ENCODE measurements at regions not wholly inside any gene's neighbourhood (a gene's known extent, or its start where the extent isn't known, plus 50 kb on each side); places are given as distances from the start of the nearest gene placed in this dataset.

- TF ChIP-seq GATA3 (IDR thresholded peaks at IDR 0.05; ENCODE audit: low read depth, low read length) (no peak), GATA2 (IDR thresholded peaks at IDR 0.05; ENCODE audit: low read depth, low read length) (no peak)
Observed at GRCh38 chr13:48790199-48790598, 136.5 kb downstream of the CYSLTR2 start.

- TF ChIP-seq GATA2 (IDR thresholded peaks at IDR 0.05; ENCODE audit: low read depth, low read length) (no peak), GATA3 (IDR thresholded peaks at IDR 0.05; ENCODE audit: low read depth, low read length) (no peak)
Observed at GRCh38 chr13:48790966-48791365, 137.2 kb downstream of the CYSLTR2 start.

- no peak for TF ChIP-seq GATA3 (IDR thresholded peaks at IDR 0.05; ENCODE audit: low read depth, low read length)
- no peak for TF ChIP-seq GATA2 (IDR thresholded peaks at IDR 0.05; ENCODE audit: low read depth, low read length)
Observed at GRCh38 chr13:48797127-48797526, 143.4 kb downstream of the CYSLTR2 start.

- TF ChIP-seq GATA2 (IDR thresholded peaks at IDR 0.05; ENCODE audit: low read depth, low read length) (no peak), GATA3 (IDR thresholded peaks at IDR 0.05; ENCODE audit: low read depth, low read length) (no peak)
Observed at GRCh38 chr13:48797761-48798160, 144.0 kb downstream of the CYSLTR2 start.

- TF ChIP-seq GATA3 (IDR thresholded peaks at IDR 0.05; ENCODE audit: low read depth, low read length) (no peak), GATA2 (IDR thresholded peaks at IDR 0.05; ENCODE audit: low read depth, low read length) (no peak)
Observed at GRCh38 chr13:48798180-48798579, 144.5 kb downstream of the CYSLTR2 start.

- no peak for TF ChIP-seq GATA3 (IDR thresholded peaks at IDR 0.05; ENCODE audit: low read depth, low read length)
- no peak for TF ChIP-seq GATA2 (IDR thresholded peaks at IDR 0.05; ENCODE audit: low read depth, low read length)
Observed at GRCh38 chr13:48801255-48801654, 147.5 kb downstream of the CYSLTR2 start.

- TF ChIP-seq GATA3 (IDR thresholded peaks at IDR 0.05; ENCODE audit: low read depth, low read length) (no peak), GATA2 (IDR thresholded peaks at IDR 0.05; ENCODE audit: low read depth, low read length) (no peak)
Observed at GRCh38 chr13:48804821-48805601, 151.3 kb downstream of the CYSLTR2 start.

GRCh38 chr13:48806522-48806921, 152.8 kb downstream of the CYSLTR2 start:
- TF ChIP-seq GATA3 (IDR thresholded peaks at IDR 0.05; ENCODE audit: low read depth, low read length) (no peak), GATA2 (IDR thresholded peaks at IDR 0.05; ENCODE audit: low read depth, low read length) (no peak)

GRCh38 chr13:48808683-48809082, 155.0 kb downstream of the CYSLTR2 start:
- TF ChIP-seq GATA3 (IDR thresholded peaks at IDR 0.05; ENCODE audit: low read depth, low read length), result no peak
- TF ChIP-seq GATA2 (IDR thresholded peaks at IDR 0.05; ENCODE audit: low read depth, low read length), result no peak

- no peak for TF ChIP-seq GATA3 (IDR thresholded peaks at IDR 0.05; ENCODE audit: low read depth, low read length)
- no peak for TF ChIP-seq GATA2 (IDR thresholded peaks at IDR 0.05; ENCODE audit: low read depth, low read length)
Observed at GRCh38 chr13:48810013-48810412, 156.3 kb downstream of the CYSLTR2 start.

GRCh38 chr13:48813518-48813917, 159.8 kb downstream of the CYSLTR2 start:
- TF ChIP-seq GATA2 (IDR thresholded peaks at IDR 0.05; ENCODE audit: low read depth, low read length) (no peak), GATA3 (IDR thresholded peaks at IDR 0.05; ENCODE audit: low read depth, low read length) (no peak)

GRCh38 chr13:48816700-48817099, 159.0 kb upstream of the FNDC3A start:
- TF ChIP-seq GATA3 (IDR thresholded peaks at IDR 0.05; ENCODE audit: low read depth, low read length) (no peak), GATA2 (IDR thresholded peaks at IDR 0.05; ENCODE audit: low read depth, low read length) (peak; percentile 19; the same call in 1 of the 2 replicates)

- TF ChIP-seq GATA2 (IDR thresholded peaks at IDR 0.05; ENCODE audit: low read depth, low read length) (no peak), GATA3 (IDR thresholded peaks at IDR 0.05; ENCODE audit: low read depth, low read length) (no peak)
Observed at GRCh38 chr13:48817166-48817802, 158.4 kb upstream of the FNDC3A start.

GRCh38 chr13:48818495-48819356, 157.0 kb upstream of the FNDC3A start:
- TF ChIP-seq GATA3 (IDR thresholded peaks at IDR 0.05; ENCODE audit: low read depth, low read length), result no peak
- no peak for TF ChIP-seq GATA2 (IDR thresholded peaks at IDR 0.05; ENCODE audit: low read depth, low read length)
